GM12878 (cell line): ENCODE measurements at regions not wholly inside any gene's neighbourhood (a gene's known extent, or its start where the extent isn't known, plus 50 kb on each side); places are given as distances from the start of the nearest gene placed in this dataset.

Source experiments
- ATAC-seq: fragments of 200-7000 bp; cut with Tn5 transposase; 3 replicates; pipeline ENCODE4 v1.9.1; 2020; ENCODE audit warnings: mild to moderate bottlenecking, moderate library complexity
- BruUV-seq: library from RNA; stranded (reverse); fragments of 400-500 nt; replicated peaks from 2 replicates; lab custom pipeline; 2021; lab: Mats Ljungman, UMichigan
- CTCF ChIA-PET: fragments of 300-600 bp; sonication (Branson Sonifier 250); formaldehyde crosslinking; extraction: SDS; loops from one replicate; lab custom pipeline; 2021; ENCODE audit warnings: inconsistent platforms; lab: Yijun Ruan, JAX
- POLR2A ChIA-PET: fragments of 350-600 bp; formaldehyde crosslinking; extraction: SDS; loops from one replicate; lab custom pipeline; 2021; ENCODE audit warnings: inconsistent platforms; lab: Charles Lee
- RAD21 ChIA-PET: fragments of 300-600 bp; sonication (Branson Sonifier 250); formaldehyde crosslinking; loops from one replicate; lab custom pipeline; 2023; ENCODE audit warnings: antibody characterized with exemption; ENCODE audit not compliant: unreplicated experiment; lab: Charles Lee
- SMC1A ChIA-PET: fragments of 300-600 bp; sonication (Branson Sonifier 250); formaldehyde crosslinking; loops from one replicate; lab custom pipeline; 2023; ENCODE audit not compliant: unreplicated experiment, uncharacterized antibody; lab: Charles Lee
- DNase-seq: peaks from one replicate; pipeline ENCODE4 v3.0.0-alpha.2; 2011; ENCODE audit warnings: low read depth, low spot score
- FAIRE-seq: peaks from 3 replicates; lab custom pipeline; 2011; peaks lifted over from hg19 to GRCh38; lab: Jason Lieb, UNC
- H2AFZ ChIP-seq: 2 replicates; pipeline ENCODE4 v1.6.0; 2011; ENCODE audit warnings: low read depth, low read length, control low read depth; ENCODE audit not compliant: control insufficient read depth
- H3K27ac ChIP-seq: 2 replicates; pipeline ENCODE4 v1.5.1; 2011; ENCODE audit warnings: control low read depth; ENCODE audit not compliant: control insufficient read depth, insufficient read depth
- H3K27me3 ChIP-seq, 2 experiments: replicated peaks in 1 of 2; 2 replicates each; pipeline versions ENCODE4 v1.6.0 to v1.6.1; 2011; ENCODE audit warnings: low read length in 1 of 2; ENCODE audit not compliant: control insufficient read depth in 2 of 2, insufficient read depth in 2 of 2
- H3K36me3 ChIP-seq, 2 experiments: 2 replicates each; pipeline ENCODE4 v1.5.1; 2011; ENCODE audit warnings: low read length in 1 of 2; ENCODE audit not compliant: control insufficient read depth in 2 of 2, insufficient read depth in 2 of 2
- H3K4me1 ChIP-seq: 2 replicates; pipeline ENCODE4 v1.6.1; 2011; ENCODE audit warnings: mild to moderate bottlenecking, low read length, moderate library complexity, mixed read lengths; ENCODE audit not compliant: control insufficient read depth, insufficient read depth
- H3K4me2 ChIP-seq: 2 replicates; pipeline ENCODE4 v1.6.0; 2011; ENCODE audit warnings: control low read depth; ENCODE audit not compliant: control insufficient read depth, insufficient read depth
- H3K4me3 ChIP-seq: fragments of 200-600 bp; sonication (generic); 2 replicates; pipeline ENCODE4 v1.5.1; 2016
- H3K79me2 ChIP-seq: 2 replicates; pipeline ENCODE4 v1.6.0; 2011; ENCODE audit warnings: low read length; ENCODE audit not compliant: control insufficient read depth, insufficient read depth
- H3K9ac ChIP-seq: 2 replicates; pipeline ENCODE4 v1.8.0; 2011; ENCODE audit warnings: low read length, control low read depth, mixed read lengths; ENCODE audit not compliant: control insufficient read depth, insufficient read depth
- H3K9me3 ChIP-seq: replicated peaks from 3 replicates; pipeline ENCODE4 v1.5.1; 2011; ENCODE audit warnings: mild to moderate bottlenecking, low read length; ENCODE audit not compliant: control insufficient read depth, insufficient read depth
- H4K20me1 ChIP-seq: 2 replicates; pipeline ENCODE4 v1.6.0; 2011; ENCODE audit not compliant: control insufficient read depth, insufficient read depth
- CHD1 ChIP-seq: IDR thresholded peaks from 2 replicates; pipeline ENCODE4 v1.6.1; 2012; ENCODE audit warnings: low read depth, low read length, improper control_type of control experiment
- ETV6 ChIP-seq, 2 experiments: fragments of 450-650 bp in 1 of 2; IDR thresholded peaks in 1 of 2; conservative IDR thresholded peaks in 1 of 2; 2 replicates each; pipeline ENCODE4 v1.6.1; 2014; ENCODE audit warnings: antibody characterized with exemption in 1 of 2, borderline replicate concordance in 1 of 2, low read depth in 1 of 2, mild to moderate bottlenecking in 1 of 2, moderate library complexity in 1 of 2
- HDAC6 ChIP-seq: fragments of 200-600 bp; sonication (generic); IDR thresholded peaks from one replicate; pipeline ENCODE4 v1.8.0; 2017; ENCODE audit warnings: antibody characterized with exemption; ENCODE audit not compliant: unreplicated experiment
- ZNF217 ChIP-seq: fragments of 450-650 bp; IDR thresholded peaks from 2 replicates; pipeline ENCODE4 v1.6.1; 2017; ENCODE audit warnings: antibody characterized with exemption, mild to moderate bottlenecking
- ZNF274 ChIP-seq: IDR thresholded peaks from one replicate; pipeline ENCODE4 v1.8.0; 2011; ENCODE audit not compliant: insufficient read length, insufficient read depth
- WGBS: methylation state at CpG from one replicate; pipeline ENCODE4 v1.1.6; 2016; ENCODE audit warnings: low lambda C conversion rate; ENCODE audit not compliant: insufficient replicate concordance, insufficient coverage; ENCODE audit errors: missing lambda C conversion rate; 5-methylcytosine and 5-hydroxymethylcytosine counted together
- in situ Hi-C: fragments of 300-500 bp; cut with MboI; formaldehyde crosslinking; loops from 9 replicates; pipeline ENCODE4 v1.14.3; 2018; ENCODE audit warnings: mixed read lengths
- intact Hi-C: fragments of 100-400 bp; cut with micrococcal nuclease; formaldehyde crosslinking; loops from one replicate; pipeline ENCODE4 v1.14.2; 2022; ENCODE audit not compliant: unreplicated experiment
- TF ChIP-seq, protein P1 (sequence below): fragments of 450-650 bp; formaldehyde crosslinking; IDR thresholded peaks from 2 replicates; pipeline ENCODE4 v1.4.0; 2022; ENCODE audit warnings: mild to moderate bottlenecking, moderate library complexity
- TF ChIP-seq, protein P2 (sequence below): fragments of 450-650 bp; IDR thresholded peaks from 2 replicates; pipeline ENCODE4 v1.6.1; 2017; ENCODE audit warnings: low read depth, mild to moderate bottlenecking, moderate library complexity
- TF ChIP-seq, protein P3 (sequence below): fragments of 450-650 bp; IDR thresholded peaks from 2 replicates; pipeline ENCODE4 v1.6.1; 2018; ENCODE audit warnings: borderline replicate concordance, mild to moderate bottlenecking; ENCODE audit not compliant: partially characterized antibody

DNA sequence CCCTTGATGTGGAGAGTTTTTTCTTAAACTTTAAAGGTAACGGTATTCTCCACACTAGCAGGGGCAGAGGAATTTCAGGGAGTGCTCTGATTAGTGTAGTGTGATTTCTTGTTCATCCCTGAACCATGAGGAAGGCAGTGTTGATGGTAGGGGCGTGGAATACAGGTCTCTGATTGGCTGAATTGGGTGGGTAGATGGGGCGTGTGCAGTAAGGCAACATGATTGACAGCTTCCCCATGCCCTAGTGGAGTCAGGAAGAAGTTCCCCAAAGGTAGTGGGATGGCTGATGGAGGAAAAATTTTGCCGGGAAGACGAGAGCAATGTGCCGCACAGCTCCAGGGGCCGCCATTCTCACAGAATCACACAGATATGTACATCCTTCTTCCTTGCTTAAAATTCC, 97.4 kb upstream of the SALL4 start (continued):
- TF ChIP-seq, protein P1, sequence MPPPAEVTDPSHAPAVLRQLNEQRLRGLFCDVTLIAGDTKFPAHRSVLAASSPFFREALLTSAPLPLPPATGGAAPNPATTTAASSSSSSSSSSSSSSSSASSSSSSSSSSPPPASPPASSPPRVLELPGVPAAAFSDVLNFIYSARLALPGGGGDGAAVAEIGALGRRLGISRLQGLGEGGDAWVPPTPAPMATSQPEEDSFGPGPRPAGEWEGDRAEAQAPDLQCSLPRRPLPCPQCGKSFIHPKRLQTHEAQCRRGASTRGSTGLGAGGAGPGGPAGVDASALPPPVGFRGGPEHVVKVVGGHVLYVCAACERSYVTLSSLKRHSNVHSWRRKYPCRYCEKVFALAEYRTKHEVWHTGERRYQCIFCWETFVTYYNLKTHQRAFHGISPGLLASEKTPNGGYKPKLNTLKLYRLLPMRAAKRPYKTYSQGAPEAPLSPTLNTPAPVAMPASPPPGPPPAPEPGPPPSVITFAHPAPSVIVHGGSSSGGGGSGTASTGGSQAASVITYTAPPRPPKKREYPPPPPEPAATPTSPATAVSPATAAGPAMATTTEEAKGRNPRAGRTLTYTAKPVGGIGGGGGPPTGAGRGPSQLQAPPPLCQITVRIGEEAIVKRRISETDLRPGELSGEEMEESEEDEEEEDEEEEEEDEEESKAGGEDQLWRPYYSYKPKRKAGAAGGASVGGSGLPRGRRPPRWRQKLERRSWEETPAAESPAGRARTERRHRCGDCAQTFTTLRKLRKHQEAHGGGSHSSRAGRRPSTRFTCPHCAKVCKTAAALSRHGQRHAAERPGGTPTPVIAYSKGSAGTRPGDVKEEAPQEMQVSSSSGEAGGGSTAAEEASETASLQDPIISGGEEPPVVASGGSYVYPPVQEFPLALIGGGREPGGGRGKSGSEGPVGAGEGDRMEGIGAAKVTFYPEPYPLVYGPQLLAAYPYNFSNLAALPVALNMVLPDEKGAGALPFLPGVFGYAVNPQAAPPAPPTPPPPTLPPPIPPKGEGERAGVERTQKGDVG (CRISPR knock-in tag): no peak
- TF ChIP-seq, all 136 proteins: peak for 0

GRCh38 chr20:51898788-51899187, 96.5 kb upstream of the SALL4 start:
- Histone ChIP-seq H3K27me3 (no peaks in the 10 kb centered on the region; a peak in 1 of 4 replicates), H3K27ac (no peak overlapping the region), H3K9ac (no peak overlapping the region), H3K36me3 (no peaks in the 10 kb centered on the region), H3K4me2 (no peak overlapping the region), H3K4me3 (no peak overlapping the region), H3K79me2 (no peaks in the 10 kb centered on the region), H4K20me1 (no peaks in the 10 kb centered on the region), H2AFZ (no peak overlapping the region), H3K4me1 (no peaks in the 10 kb centered on the region), H3K9me3 (no peaks in the 10 kb centered on the region)
- in situ Hi-C loops (no loop called here), intact Hi-C loops (no loop called here)
- SMC1A ChIA-PET: no interaction called here
- DNase-seq (no peak), FAIRE-seq (no peak), ATAC-seq (no peak)
- POLR2A ChIA-PET: no interaction called here
- RAD21 ChIA-PET: no interaction called here
- 63% methylated on average over 6 of the region's 6 CpGs for WGBS
- BruUV-seq: no TSS peak
- TF ChIP-seq ZNF217: no peak
- CTCF ChIA-PET: no interaction called here

DNA sequence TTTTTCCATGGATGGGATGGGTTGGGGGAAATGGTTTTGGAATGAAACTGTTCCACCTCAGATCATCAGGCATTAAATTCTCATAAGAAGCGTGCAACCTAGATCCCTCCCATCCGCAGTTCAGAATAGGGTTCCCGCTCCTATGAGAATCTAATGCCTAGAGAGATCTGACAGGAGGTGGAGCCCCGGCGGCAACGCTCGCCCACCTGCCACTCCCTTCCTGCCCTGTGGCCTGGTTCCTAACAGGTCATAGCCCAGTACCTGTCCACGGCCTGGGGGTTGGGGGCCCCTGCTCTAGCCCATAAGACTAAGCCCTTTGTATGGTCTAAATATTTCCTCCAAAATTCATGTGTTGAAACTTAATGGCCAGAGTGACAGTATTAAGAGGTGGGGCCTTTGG, 92.3 kb upstream of the SALL4 start:
- no peaks in the 10 kb centered on the region for H3K9me3 ChIP-seq
- H3K4me3 ChIP-seq: no peak overlapping the region
- no peak overlapping the region for H3K4me2 ChIP-seq
- H3K27ac ChIP-seq: no peak overlapping the region
- H3K27me3 ChIP-seq: no peaks in the 10 kb centered on the region
- CTCF ChIA-PET: no interaction called here
- H4K20me1 ChIP-seq: no peaks in the 10 kb centered on the region
- POLR2A ChIA-PET: no interaction called here
- H3K36me3 ChIP-seq: no peaks in the 10 kb centered on the region
- BruUV-seq: no TSS peak
- in situ Hi-C loops: no loop called here
- H2AFZ ChIP-seq: no peak overlapping the region
- ATAC-seq (no peak), FAIRE-seq (no peak), DNase-seq (no peak)
- RAD21 ChIA-PET: no interaction called here
- no peak overlapping the region for H3K9ac ChIP-seq
- H3K4me1 ChIP-seq: no peaks in the 10 kb centered on the region
- SMC1A ChIA-PET: no interaction called here
- no peaks in the 10 kb centered on the region for H3K79me2 ChIP-seq
- WGBS: 59% methylated on average over 8 of the region's 8 CpGs
- intact Hi-C loops: no loop called here
- TF ChIP-seq, protein P2, sequence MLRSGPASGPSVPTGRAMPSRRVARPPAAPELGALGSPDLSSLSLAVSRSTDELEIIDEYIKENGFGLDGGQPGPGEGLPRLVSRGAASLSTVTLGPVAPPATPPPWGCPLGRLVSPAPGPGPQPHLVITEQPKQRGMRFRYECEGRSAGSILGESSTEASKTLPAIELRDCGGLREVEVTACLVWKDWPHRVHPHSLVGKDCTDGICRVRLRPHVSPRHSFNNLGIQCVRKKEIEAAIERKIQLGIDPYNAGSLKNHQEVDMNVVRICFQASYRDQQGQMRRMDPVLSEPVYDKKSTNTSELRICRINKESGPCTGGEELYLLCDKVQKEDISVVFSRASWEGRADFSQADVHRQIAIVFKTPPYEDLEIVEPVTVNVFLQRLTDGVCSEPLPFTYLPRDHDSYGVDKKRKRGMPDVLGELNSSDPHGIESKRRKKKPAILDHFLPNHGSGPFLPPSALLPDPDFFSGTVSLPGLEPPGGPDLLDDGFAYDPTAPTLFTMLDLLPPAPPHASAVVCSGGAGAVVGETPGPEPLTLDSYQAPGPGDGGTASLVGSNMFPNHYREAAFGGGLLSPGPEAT: no peak
- TF ChIP-seq ZNF274 (no peak), ETV6 (conservative IDR thresholded peaks at IDR 0.05 in 1 of 2, IDR thresholded peaks at IDR 0.05 in 1 of 2; ENCODE audit: borderline replicate concordance in 1 of 2, low read depth in 1 of 2) (no peak), CHD1 (no peak), HDAC6 (no peak)
- TF ChIP-seq, protein P3, sequence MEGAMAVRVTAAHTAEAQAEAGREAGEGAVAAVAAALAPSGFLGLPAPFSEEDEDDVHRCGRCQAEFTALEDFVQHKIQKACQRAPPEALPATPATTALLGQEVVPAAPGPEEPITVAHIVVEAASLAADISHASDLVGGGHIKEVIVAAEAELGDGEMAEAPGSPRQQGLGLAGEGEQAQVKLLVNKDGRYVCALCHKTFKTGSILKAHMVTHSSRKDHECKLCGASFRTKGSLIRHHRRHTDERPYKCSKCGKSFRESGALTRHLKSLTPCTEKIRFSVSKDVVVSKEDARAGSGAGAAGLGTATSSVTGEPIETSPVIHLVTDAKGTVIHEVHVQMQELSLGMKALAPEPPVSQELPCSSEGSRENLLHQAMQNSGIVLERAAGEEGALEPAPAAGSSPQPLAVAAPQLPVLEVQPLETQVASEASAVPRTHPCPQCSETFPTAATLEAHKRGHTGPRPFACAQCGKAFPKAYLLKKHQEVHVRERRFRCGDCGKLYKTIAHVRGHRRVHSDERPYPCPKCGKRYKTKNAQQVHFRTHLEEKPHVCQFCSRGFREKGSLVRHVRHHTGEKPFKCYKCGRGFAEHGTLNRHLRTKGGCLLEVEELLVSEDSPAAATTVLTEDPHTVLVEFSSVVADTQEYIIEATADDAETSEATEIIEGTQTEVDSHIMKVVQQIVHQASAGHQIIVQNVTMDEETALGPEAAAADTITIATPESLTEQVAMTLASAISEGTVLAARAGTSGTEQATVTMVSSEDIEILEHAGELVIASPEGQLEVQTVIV: no peak
